BLaER1 (cell line): ENCODE measurements at regions not wholly inside any gene's neighbourhood (a gene's known extent, or its start where the extent isn't known, plus 50 kb on each side); places are given as distances from the start of the nearest gene placed in this dataset.

Source experiments
- H3K27ac ChIP-seq: shearing (Covaris generic); formaldehyde crosslinking; 2 replicates; pipeline ENCODE4 v1.8.1; 2022
- H3K27me3 ChIP-seq: shearing (Covaris generic); formaldehyde crosslinking; 2 replicates; pipeline ENCODE4 v1.8.1; 2022
- H3K36me3 ChIP-seq: shearing (Covaris generic); formaldehyde crosslinking; 2 replicates; pipeline ENCODE4 v1.8.1; 2022
- H3K4me1 ChIP-seq: shearing (Covaris generic); formaldehyde crosslinking; 2 replicates; pipeline ENCODE4 v1.8.1; 2022
- H3K4me2 ChIP-seq: shearing (Covaris generic); formaldehyde crosslinking; 2 replicates; pipeline ENCODE4 v1.8.1; 2022
- H3K4me3 ChIP-seq: shearing (Covaris generic); formaldehyde crosslinking; 2 replicates; pipeline ENCODE4 v1.8.1; 2022
- H3K9ac ChIP-seq: shearing (Covaris generic); formaldehyde crosslinking; 2 replicates; pipeline ENCODE4 v1.8.1; 2022
- H3K9me3 ChIP-seq: shearing (Covaris generic); formaldehyde crosslinking; 2 replicates; pipeline ENCODE4 v1.8.1; 2022
- H4K20me1 ChIP-seq: shearing (Covaris generic); formaldehyde crosslinking; 2 replicates; pipeline ENCODE4 v1.8.1; 2022
- Cebpa-rat ChIP-seq: shearing (Covaris generic); IDR thresholded peaks from 2 replicates; pipeline ENCODE4 v1.8.1; 2022

- peaks cover 11% of the 10 kb centered on the region; the same call in 1 of the 2 replicates for H3K9me3 ChIP-seq
- no peaks in the 10 kb centered on the region for H3K36me3 ChIP-seq
- no peaks in the 10 kb centered on the region for H4K20me1 ChIP-seq
- H3K4me3 ChIP-seq, result no peak overlapping the region
- H3K9ac ChIP-seq, result no peak overlapping the region; the same call in 1 of the 2 replicates
- H3K27me3 ChIP-seq, result no peaks in the 10 kb centered on the region
- H3K27ac ChIP-seq, result peak overlapping the region; percentile 28; the same call in 1 of the 2 replicates
- H3K4me2 ChIP-seq, result peak overlapping the region; percentile 82
- no peak for TF ChIP-seq Cebpa-rat
- H3K4me1 ChIP-seq, result peaks cover 85% of the 10 kb centered on the region
These were observed 415.9 kb downstream of the SLITRK6 start for GRCh38 chr13:85383291-85383690.

- no peak overlapping the region for H3K4me3 ChIP-seq
- peaks cover 8% of the 10 kb centered on the region; the same call in 1 of the 2 replicates for H3K9me3 ChIP-seq
- H3K4me2 ChIP-seq, result no peak overlapping the region
- no peak for TF ChIP-seq Cebpa-rat
- no peaks in the 10 kb centered on the region for H3K27me3 ChIP-seq
- H3K36me3 ChIP-seq, result no peaks in the 10 kb centered on the region
- H3K9ac ChIP-seq, result no peak overlapping the region
- peaks cover 65% of the 10 kb centered on the region for H3K4me1 ChIP-seq
- no peak overlapping the region for H3K27ac ChIP-seq
- H4K20me1 ChIP-seq, result no peaks in the 10 kb centered on the region
These were observed 418.1 kb downstream of the SLITRK6 start for GRCh38 chr13:85381082-85381481.

- Histone ChIP-seq H3K4me1 (peaks cover 54% of the 10 kb centered on the region), H3K9ac (no peak overlapping the region), H4K20me1 (no peaks in the 10 kb centered on the region), H3K9me3 (peaks cover 8% of the 10 kb centered on the region; the same call in 1 of the 2 replicates), H3K27ac (peak overlapping the region; percentile 47), H3K4me3 (peak overlapping the region; percentile 10; the same call in 1 of the 2 replicates), H3K27me3 (no peaks in the 10 kb centered on the region), H3K36me3 (no peaks in the 10 kb centered on the region), H3K4me2 (peak overlapping the region; percentile 52)
- no peak for TF ChIP-seq Cebpa-rat
These were observed 419.2 kb downstream of the SLITRK6 start for GRCh38 chr13:85379991-85380390.

- Histone ChIP-seq H3K4me2 (peak overlapping the region; percentile 52), H3K27me3 (no peaks in the 10 kb centered on the region), H4K20me1 (no peaks in the 10 kb centered on the region), H3K4me1 (peaks cover 48% of the 10 kb centered on the region), H3K27ac (peak overlapping the region; percentile 47), H3K36me3 (no peaks in the 10 kb centered on the region), H3K9me3 (peaks cover 8% of the 10 kb centered on the region; the same call in 1 of the 2 replicates), H3K4me3 (peak overlapping the region; percentile 10; the same call in 1 of the 2 replicates), H3K9ac (no peak overlapping the region)
- TF ChIP-seq Cebpa-rat, result no peak
These were observed 419.8 kb downstream of the SLITRK6 start for GRCh38 chr13:85379433-85379832.

GRCh38 chr13:85377783-85378182 lies 421.4 kb downstream of the SLITRK6 start:
- Histone ChIP-seq H4K20me1 (no peaks in the 10 kb centered on the region), H3K36me3 (no peaks in the 10 kb centered on the region), H3K9ac (no peak overlapping the region), H3K27me3 (no peaks in the 10 kb centered on the region), H3K4me3 (no peak overlapping the region), H3K27ac (no peak overlapping the region), H3K4me2 (no peak overlapping the region), H3K4me1 (peaks cover 32% of the 10 kb centered on the region), H3K9me3 (peaks cover 8% of the 10 kb centered on the region; the same call in 1 of the 2 replicates)
- no peak for TF ChIP-seq Cebpa-rat

GRCh38 chr13:85373322-85373721 lies 425.9 kb downstream of the SLITRK6 start:
- Histone ChIP-seq H3K36me3 (no peaks in the 10 kb centered on the region), H3K4me1 (peaks cover 27% of the 10 kb centered on the region), H3K9ac (no peak overlapping the region), H3K4me2 (no peak overlapping the region), H3K4me3 (no peak overlapping the region), H3K27ac (no peak overlapping the region), H3K27me3 (no peaks in the 10 kb centered on the region), H4K20me1 (no peaks in the 10 kb centered on the region), H3K9me3 (peaks cover 4% of the 10 kb centered on the region; the same call in 1 of the 2 replicates)
- no peak for TF ChIP-seq Cebpa-rat

GRCh38 chr13:85371254-85371653 lies 428.0 kb downstream of the SLITRK6 start:
- no peak for TF ChIP-seq Cebpa-rat
- Histone ChIP-seq H3K9me3 (peaks cover 4% of the 10 kb centered on the region; the same call in 1 of the 2 replicates), H3K4me1 (peaks cover 47% of the 10 kb centered on the region), H4K20me1 (no peaks in the 10 kb centered on the region), H3K9ac (no peak overlapping the region), H3K4me2 (no peak overlapping the region), H3K4me3 (no peak overlapping the region), H3K36me3 (no peaks in the 10 kb centered on the region), H3K27ac (no peak overlapping the region), H3K27me3 (no peaks in the 10 kb centered on the region)

GRCh38 chr13:85368686-85369085 lies 430.5 kb downstream of the SLITRK6 start:
- no peaks in the 10 kb centered on the region for H3K27me3 ChIP-seq
- no peaks in the 10 kb centered on the region for H3K36me3 ChIP-seq
- TF ChIP-seq Cebpa-rat, result no peak
- H4K20me1 ChIP-seq, result no peaks in the 10 kb centered on the region
- H3K9me3 ChIP-seq, result peaks cover 12% of the 10 kb centered on the region
- no peak overlapping the region for H3K9ac ChIP-seq
- H3K4me3 ChIP-seq, result no peak overlapping the region
- peak overlapping the region; percentile 79; the same call in 1 of the 2 replicates for H3K4me2 ChIP-seq
- H3K27ac ChIP-seq, result peak overlapping the region; percentile 66; the same call in 1 of the 2 replicates
- H3K4me1 ChIP-seq, result peaks cover 52% of the 10 kb centered on the region

- TF ChIP-seq Cebpa-rat, result no peak
These were observed 431.3 kb downstream of the SLITRK6 start for GRCh38 chr13:85367887-85368286.

GRCh38 chr13:85366759-85367417 lies 432.3 kb downstream of the SLITRK6 start:
- TF ChIP-seq Cebpa-rat, result no peak
- H3K4me1 ChIP-seq, result peaks cover 52% of the 10 kb centered on the region
- peak overlapping the region; percentile 66 for H3K27ac ChIP-seq
- H4K20me1 ChIP-seq, result no peaks in the 10 kb centered on the region
- no peak overlapping the region for H3K4me3 ChIP-seq
- peaks cover 18% of the 10 kb centered on the region for H3K9me3 ChIP-seq
- no peaks in the 10 kb centered on the region for H3K36me3 ChIP-seq
- H3K9ac ChIP-seq, result no peak overlapping the region
- peak overlapping the region; percentile 79 for H3K4me2 ChIP-seq
- no peaks in the 10 kb centered on the region for H3K27me3 ChIP-seq

More at GRCh38 chr13:85367887-85368286, 431.3 kb downstream of the SLITRK6 start:
- Histone ChIP-seq H3K27me3 (no peaks in the 10 kb centered on the region), H3K4me1 (peaks cover 52% of the 10 kb centered on the region), H3K9me3 (peaks cover 20% of the 10 kb centered on the region), H3K9ac (peak overlapping the region; percentile 50; the same call in 1 of the 2 replicates), H3K36me3 (no peaks in the 10 kb centered on the region), H3K4me3 (no peak overlapping the region), H4K20me1 (no peaks in the 10 kb centered on the region), H3K27ac (peak overlapping the region; percentile 66; the same call in 1 of the 2 replicates), H3K4me2 (peak overlapping the region; percentile 79)
